Thoracic aorta (tissue), 2 donors: ENCODE measurements at regions not wholly inside any gene's neighbourhood (a gene's known extent, or its start where the extent isn't known, plus 50 kb on each side); places are given as distances from the start of the nearest gene placed in this dataset.

ENCODE experiments used
- ATAC-seq: fragments of 150-250 bp; one replicate; pipeline ENCODE4 v1.8.0; 2017; ENCODE audit warnings: low read depth; ENCODE audit not compliant: insufficient number of reproducible peaks, low FRiP score
- DNase-seq: peaks from one replicate; pipeline ENCODE4 v3.0.0-alpha.2; 2020; ENCODE audit warnings: low spot score
- H3K27ac ChIP-seq, 2 donors: fragments of 200-600 bp; sonication (generic); 1 replicate in 1 of 2; 2 replicates in 1 of 2; pipeline ENCODE4 v1.5.1; 2016; ENCODE audit warnings: mild to moderate bottlenecking in 2 of 2, moderate library complexity in 2 of 2
- H3K27me3 ChIP-seq: fragments of 200-600 bp; sonication (generic); replicated peaks from 2 replicates; pipeline ENCODE4 v1.6.0; 2016; ENCODE audit warnings: mild to moderate bottlenecking; ENCODE audit not compliant: insufficient read depth
- H3K36me3 ChIP-seq: fragments of 200-600 bp; sonication (generic); one replicate; pipeline ENCODE4 v1.5.1; 2016
- H3K4me1 ChIP-seq, 2 donors: fragments of 200-600 bp; sonication (generic); 1 replicate in 1 of 2; 2 replicates in 1 of 2; pipeline versions ENCODE4 v1.5.1 to v1.6.0; 2016; ENCODE audit warnings: low read depth in 2 of 2, mild to moderate bottlenecking in 1 of 2; ENCODE audit not compliant: control insufficient read depth in 1 of 2
- H3K4me3 ChIP-seq: fragments of 200-600 bp; sonication (generic); 2 replicates; pipeline ENCODE4 v1.5.1; 2016; ENCODE audit warnings: mild to moderate bottlenecking
- H3K9me3 ChIP-seq: fragments of 200-600 bp; sonication (generic); 2 replicates; pipeline ENCODE4 v1.5.1; 2016
- CTCF ChIP-seq: fragments of 200-600 bp; sonication (generic); IDR thresholded peaks from one replicate; pipeline ENCODE4 v1.5.1; 2019; ENCODE audit warnings: antibody characterized with exemption

- no peak for TF ChIP-seq CTCF
- no peak overlapping the region for H3K27ac ChIP-seq
- H3K27me3 ChIP-seq: no peaks in the 10 kb centered on the region
- no peaks in the 10 kb centered on the region for H3K36me3 ChIP-seq
- H3K4me3 ChIP-seq: no peak overlapping the region
- peaks cover 9 to 22% of the 10 kb centered on the region in 2 donors for H3K4me1 ChIP-seq
- no peaks in the 10 kb centered on the region for H3K9me3 ChIP-seq
- ATAC-seq (no peak), DNase-seq (no peak)
Observed at GRCh38 chr6:163715846-163716245, 301.3 kb downstream of the QKI start.

- Histone ChIP-seq H3K4me3 (no peak overlapping the region), H3K27me3 (no peaks in the 10 kb centered on the region), H3K4me1 (peaks cover 11 to 32% of the 10 kb centered on the region in 2 donors), H3K27ac (no peak overlapping the region), H3K36me3 (no peaks in the 10 kb centered on the region), H3K9me3 (no peaks in the 10 kb centered on the region)
- DNase-seq (no peak), ATAC-seq (no peak)
- no peak for TF ChIP-seq CTCF
Observed at GRCh38 chr6:163714179-163714578, 299.7 kb downstream of the QKI start.

- H3K4me3 ChIP-seq: no peak overlapping the region
- H3K27me3 ChIP-seq: no peaks in the 10 kb centered on the region
- no peak overlapping the region for H3K27ac ChIP-seq
- peaks cover 12 to 35% of the 10 kb centered on the region in 2 donors for H3K4me1 ChIP-seq
- H3K36me3 ChIP-seq: no peaks in the 10 kb centered on the region
- no peaks in the 10 kb centered on the region for H3K9me3 ChIP-seq
- no peak for TF ChIP-seq CTCF
- DNase-seq (no peak), ATAC-seq (no peak)
Observed at GRCh38 chr6:163712981-163713380, 298.5 kb downstream of the QKI start.

- Histone ChIP-seq H3K9me3 (no peaks in the 10 kb centered on the region), H3K27ac (no peak overlapping the region), H3K4me1 (peaks cover 16 to 39% of the 10 kb centered on the region in 2 donors), H3K4me3 (peak overlapping the region; percentile 46), H3K36me3 (no peaks in the 10 kb centered on the region), H3K27me3 (no peaks in the 10 kb centered on the region)
- no peak for DNase-seq
- no peak for TF ChIP-seq CTCF
- ATAC-seq: no peak
Observed at GRCh38 chr6:163712566-163712961, 298.0 kb downstream of the QKI start.

- no peak for DNase-seq
Observed at GRCh38 chr6:163711615-163712565, 297.4 kb downstream of the QKI start.

More at GRCh38 chr6:163711615-163712565, 297.4 kb downstream of the QKI start:
- no peak for TF ChIP-seq CTCF
- Histone ChIP-seq H3K27me3 (no peaks in the 10 kb centered on the region), H3K4me3 (peak overlapping the region; percentile 46), H3K9me3 (no peaks in the 10 kb centered on the region), H3K27ac (no peak overlapping the region), H3K4me1 (peaks cover 19 to 46% of the 10 kb centered on the region in 2 donors), H3K36me3 (no peaks in the 10 kb centered on the region)
- no peak for ATAC-seq
